ENCODE measurements at regions not wholly inside any gene's neighbourhood (a gene's known extent, or its start where the extent isn't known, plus 50 kb on each side); places are given as distances from the start of the nearest gene placed in this dataset.
"Not testable (repeated sequence)": the region's sequence is repeated elsewhere in the genome, so short reads cannot be mapped to it uniquely, and the experiment has no call there.

GRCh38 chr10:124164264-124164663 is 70.9 kb upstream of the CHST15 start:
- DNase-seq (ENCODE audit: low read depth), result no peak

DNA sequence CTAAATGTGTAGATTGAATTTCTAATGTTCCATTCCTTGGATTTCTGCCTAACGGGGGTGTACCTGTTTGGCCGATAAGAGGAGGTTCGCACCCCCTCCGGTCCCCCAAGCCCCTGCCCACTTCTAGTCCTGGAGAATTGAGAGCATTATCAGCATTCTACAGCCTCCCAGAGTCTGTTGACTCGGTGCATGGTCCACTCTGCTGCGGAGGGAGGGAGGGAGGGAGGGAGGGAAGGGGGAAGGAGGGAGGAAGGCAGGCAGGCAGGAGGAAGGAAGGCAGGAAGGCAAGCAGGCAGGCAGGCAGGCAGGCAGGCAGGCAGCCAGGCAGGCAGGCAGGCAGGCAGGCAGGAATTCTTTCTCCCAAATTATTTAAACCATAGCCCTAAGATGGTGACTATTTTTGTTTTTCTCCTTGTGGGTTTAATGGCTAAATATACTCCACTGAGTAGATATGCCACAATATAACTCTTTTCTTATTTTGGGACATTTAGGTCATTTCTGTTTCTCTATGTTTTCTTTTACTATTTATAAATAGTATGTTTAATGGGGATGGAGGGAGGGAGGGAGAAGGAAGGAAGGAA is 69.5 kb upstream of the CHST15 start:
- DNase-seq (ENCODE audit: low read depth), result no peak

- DNase-seq (ENCODE audit: low read depth), result no peak
Observed at GRCh38 chr10:124162136-124162535, 68.7 kb upstream of the CHST15 start.

DNA sequence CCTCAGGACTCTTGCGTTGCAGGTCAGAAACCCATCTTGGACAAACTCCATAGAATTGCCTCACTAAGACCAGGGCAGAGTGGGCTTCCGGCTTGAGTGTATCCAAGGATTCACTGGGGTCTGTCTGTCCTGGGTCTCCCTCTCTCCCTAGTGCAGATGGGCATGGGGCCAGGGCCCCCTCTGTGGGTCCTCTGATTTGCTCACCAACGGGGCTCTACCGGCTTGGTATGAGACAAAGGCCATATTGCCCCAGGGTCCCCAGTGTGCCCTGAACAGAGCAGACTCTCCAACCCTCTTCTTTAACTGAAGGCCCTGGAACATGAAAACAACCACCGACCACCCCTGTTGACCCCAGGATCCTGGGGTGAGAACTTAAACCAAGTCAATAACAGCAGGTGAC is 68.2 kb upstream of the CHST15 start:
- no peak for DNase-seq (ENCODE audit: low read depth)

GRCh38 chr10:124160943-124161582 is 67.7 kb upstream of the CHST15 start:
- DNase-seq (ENCODE audit: low read depth), result no peak

DNA sequence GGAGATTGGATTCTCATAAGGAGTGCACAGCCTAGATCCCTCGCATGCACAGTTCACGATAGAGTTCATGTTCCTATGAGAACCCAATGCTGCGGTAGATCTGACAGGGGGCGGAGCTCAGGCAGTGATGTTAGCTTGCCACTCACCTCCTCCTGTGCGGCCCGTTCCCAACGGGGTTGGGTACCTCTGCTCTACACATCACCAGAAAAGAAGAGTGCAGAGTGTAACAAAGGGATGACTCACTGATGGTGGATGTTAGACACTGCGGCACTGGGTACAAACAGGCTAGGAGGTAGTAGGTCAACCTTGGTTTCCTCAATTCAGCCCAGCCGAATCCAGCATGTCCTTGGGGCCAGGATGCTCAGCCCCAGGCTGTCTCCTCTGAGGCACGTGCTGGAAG is 66.8 kb upstream of the CHST15 start:
- DNase-seq (ENCODE audit: low read depth), result no peak

DNA sequence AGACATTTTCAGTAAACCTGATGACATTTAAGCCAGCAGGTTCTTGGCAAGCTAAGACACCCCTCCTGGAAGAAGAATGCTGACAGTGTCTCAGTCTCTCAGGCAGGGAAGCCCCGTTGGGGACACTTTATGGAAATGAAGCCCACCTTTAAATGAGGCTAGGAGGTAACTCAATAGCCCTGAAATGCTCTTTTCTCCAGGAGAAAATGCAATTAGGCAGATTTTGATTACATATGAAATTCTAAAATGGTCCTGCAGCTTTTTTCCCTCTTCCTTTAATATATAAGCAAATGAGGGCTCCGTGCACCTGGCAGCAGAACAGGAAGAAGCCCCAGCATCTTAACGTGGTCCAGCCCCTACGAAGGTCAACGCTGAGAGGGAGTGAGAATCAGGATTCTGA is 65.8 kb upstream of the CHST15 start:
- no peak for DNase-seq (ENCODE audit: low read depth)

GRCh38 chr10:124158592-124158991 is 65.2 kb upstream of the CHST15 start:
- DNase-seq (ENCODE audit: low read depth), result no peak

DNA sequence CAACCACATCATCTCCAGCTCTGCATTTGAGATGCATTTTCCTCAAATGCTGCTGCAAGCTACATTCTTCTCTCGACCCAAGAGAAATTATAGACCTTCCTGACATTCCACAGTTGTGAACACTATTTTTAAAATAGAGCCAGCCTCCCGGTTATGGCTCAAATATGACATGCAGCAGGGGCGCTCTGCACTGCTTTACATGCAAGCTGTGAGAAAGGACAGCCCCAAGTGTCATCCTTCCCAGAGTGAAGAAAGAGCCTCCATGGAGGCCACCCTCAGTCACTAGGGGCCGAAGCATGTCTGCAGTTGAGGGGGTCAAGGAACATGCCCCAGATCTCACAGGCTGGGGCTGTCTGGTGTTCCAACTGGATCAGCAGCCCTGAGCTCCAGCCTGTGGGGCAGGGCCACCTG is 63.9 kb upstream of the CHST15 start:
- no peak for DNase-seq (ENCODE audit: low read depth)

GRCh38 chr10:124156524-124157260 is 63.3 kb upstream of the CHST15 start:
- DNase-seq (ENCODE audit: low read depth), result no peak

DNA sequence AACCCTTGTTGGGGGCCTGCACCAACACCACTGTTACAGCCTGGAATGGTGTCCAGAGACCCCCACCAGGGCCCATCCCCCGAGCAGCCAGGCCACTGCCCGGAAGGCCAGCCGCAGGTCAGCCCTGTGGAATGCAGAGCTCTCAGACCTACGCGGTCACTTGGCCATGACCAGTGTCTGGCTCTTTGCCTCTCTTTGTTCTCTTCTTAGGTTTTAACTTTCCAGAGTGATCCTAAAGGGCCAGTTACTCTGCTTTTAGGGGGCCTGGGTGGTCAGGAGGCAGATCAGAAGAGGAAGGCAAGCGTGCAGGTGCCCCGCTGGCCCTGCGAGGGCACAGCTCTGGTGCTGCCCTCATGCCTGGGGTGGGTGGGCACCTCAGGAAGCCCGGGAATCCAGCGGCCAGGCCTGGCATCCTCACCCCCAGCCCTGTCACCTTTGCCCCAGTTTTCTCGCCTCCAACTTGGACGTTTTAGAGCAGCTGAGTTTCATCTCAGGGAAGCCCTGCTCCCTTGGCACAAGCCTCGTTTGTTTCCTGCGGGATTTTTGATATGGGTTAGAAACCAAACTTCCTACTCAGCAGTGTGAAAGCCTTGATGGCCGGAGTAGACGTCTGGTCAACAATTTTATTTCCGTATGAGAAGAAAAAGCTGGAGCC is 62.5 kb upstream of the CHST15 start:
- no peak for DNase-seq (ENCODE audit: low read depth)

DNA sequence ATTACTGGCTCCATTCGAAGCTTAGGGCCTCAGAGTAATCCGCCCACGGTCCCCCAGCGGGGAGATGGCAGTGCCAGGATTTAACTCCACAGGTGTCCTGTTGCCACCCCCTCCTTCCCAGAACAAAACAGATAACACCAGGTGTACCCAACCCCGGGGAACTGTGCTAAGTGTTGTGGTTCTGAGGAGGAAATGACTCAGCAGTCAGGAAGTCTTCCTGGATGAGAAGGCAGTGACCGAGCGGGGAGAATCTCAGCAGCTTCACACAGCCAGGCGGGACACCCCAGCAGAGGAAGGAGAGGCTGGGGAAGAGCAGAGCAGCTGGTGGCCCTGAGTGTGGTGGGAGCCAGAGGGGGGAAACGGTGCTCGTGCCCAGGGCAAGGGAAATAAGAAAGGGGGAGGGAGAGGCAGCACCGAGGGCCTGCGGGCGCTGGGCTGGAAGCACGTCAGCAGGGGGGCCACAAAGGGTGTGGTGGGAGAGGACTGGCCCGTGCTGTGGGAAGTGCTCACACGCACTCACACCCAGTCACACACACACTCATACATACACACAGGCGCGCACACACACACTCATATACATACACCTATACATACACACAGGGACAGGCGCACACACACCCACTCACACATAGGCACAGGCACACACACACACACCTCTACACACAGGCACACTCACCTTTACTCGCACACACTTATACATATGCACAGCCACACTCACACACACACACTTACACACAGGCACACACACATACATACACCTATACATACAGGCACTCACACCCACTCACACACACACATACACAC is 59.8 kb upstream of the CHST15 start:
- DNase-seq (ENCODE audit: low read depth), result peak; percentile 11

GRCh38 chr10:124152139-124153022 is 59.0 kb upstream of the CHST15 start:
- DNase-seq (ENCODE audit: low read depth), result no peak

DNA sequence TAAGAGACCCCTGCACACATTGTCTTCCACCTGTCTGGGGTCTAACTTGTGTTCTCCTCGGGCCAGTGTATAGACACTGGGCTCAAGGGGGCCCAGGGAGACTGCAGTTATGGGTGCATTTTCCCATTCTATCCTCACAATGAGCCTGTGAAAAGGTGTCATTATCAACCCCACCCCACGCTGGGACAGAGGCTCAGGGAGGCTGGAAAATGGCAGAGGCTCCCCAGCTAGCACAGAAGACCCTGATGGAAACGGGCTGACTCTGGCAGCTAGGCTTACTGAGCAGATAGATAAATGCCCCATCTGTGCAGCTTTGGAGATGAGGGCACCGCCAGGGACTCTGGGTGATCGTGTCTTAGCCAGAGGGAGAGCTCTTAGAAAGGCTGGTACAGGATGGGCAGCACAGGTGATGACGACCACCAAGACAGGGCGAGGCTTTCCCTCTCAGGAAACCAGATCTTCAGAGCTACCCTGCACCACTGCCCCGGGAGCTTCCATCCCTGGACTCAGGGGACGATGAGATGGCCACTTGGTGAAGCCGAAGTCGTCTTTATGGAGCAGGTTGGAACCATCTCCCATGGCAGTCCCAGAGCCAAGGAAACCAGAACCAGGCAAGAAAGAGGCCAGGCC is 58.2 kb upstream of the CHST15 start:
- DNase-seq (ENCODE audit: low read depth), result no peak

- DNase-seq (ENCODE audit: low read depth), result no peak
Observed at GRCh38 chr10:124150807-124151417, 57.5 kb upstream of the CHST15 start.

DNA sequence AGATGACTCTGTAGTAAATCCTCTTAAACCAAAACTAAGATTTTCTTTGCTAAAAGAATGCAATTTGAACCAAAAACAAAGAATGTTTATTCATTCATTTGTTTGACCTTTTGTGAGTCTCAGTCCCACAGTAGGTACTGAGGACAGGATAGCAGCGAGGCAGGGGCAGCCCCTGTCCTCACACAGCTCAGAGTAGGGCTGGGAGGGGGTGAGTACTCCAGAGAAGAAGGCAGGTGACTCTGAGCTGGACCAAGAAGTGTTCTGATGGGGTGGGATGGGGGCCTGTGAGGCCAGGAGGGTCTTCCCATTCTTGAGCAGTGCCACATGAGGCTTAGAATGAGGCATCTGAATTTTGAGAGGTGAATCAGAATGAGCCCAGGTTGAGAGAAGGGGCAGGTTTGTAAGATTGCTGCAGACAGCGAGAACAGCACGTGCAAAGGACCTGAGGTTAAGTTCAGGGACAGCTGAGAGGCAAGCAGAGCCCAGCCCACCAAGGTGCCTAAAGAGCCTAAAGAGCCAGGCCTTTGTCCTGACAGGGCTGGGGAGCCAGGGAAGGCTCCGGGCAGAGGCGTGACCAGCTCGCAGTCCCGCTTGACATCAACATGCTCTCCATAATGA is 56.9 kb upstream of the CHST15 start:
- DNase-seq (ENCODE audit: low read depth), result no peak

DNA sequence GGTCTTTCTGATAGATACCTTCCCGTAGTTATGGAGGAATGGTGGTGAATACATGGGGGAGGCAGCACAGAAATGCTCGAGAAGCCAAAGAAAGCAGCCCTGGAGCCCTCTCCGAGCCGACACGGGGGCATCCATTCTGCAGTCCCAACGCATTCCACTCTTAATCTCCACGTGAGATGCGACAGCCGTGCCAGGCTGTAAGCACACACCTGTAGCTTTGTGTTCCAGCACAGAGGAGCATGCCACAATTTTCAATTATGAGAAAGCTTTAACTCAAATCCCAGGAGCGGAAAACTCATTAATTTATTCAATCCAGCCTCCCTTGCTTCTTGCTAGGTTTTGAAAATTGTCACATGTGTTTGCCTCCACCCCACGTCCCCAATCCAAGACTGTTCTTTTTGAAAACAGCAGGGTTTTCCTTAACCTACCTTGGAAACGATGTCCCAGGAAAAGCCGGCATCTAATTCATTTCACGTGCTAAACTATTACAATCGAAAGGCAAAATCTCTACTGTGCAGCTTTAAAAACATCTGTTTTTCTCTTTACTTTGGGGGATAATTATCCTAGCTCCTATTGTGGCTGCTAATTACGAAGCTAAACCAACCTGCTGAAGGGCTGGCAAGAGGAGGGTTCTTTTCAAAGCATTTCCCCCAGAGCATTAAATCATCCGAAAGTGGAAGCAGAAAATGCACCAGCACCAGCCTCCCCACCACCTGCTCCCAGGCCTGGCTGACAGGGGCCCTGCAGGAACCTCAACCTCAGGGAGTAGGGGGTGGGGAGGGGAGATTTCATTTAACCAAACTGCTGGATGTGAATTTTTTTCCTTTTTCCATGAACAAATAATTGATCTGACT is 56.0 kb upstream of the CHST15 start:
- no peak for DNase-seq (ENCODE audit: low read depth)

DNA sequence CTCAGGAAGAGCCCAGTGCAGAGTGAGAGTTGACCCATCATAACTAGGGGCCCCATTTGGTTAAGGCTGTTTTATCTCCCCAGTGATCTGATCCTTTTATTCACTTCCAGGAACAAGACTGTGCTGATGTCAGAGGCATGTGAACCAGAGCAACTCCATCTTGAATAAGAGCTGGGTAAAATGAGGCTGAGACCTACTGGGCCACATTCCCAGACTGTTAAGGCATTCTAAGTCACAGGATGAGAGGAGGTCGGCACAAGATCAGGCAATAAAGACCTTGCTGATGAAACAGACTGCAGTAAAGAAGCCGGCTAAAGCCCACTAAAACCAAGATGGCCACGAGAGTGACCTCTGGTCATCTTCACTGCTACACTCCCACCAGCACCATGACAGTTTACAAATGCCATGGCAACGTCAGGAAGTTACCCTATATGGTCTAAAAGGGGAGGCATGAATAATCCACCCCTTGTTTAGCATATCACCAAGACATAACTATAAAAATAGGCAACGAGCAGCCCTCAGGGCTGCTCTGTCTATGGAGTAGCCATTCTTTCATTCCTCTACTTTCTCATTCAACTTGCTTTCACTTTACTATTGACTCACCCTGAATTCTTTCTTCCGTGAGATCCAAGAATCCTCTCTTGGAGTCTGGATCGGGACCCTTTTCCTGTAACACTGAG is 55.3 kb upstream of the CHST15 start:
- DNase-seq (ENCODE audit: low read depth), result not testable (repeated sequence)
